VCaP (cell line): ENCODE measurements at regions not wholly inside any gene's neighbourhood (a gene's known extent, or its start where the extent isn't known, plus 50 kb on each side); places are given as distances from the start of the nearest gene placed in this dataset.
"Not testable (repeated sequence)": the region's sequence is repeated elsewhere in the genome, so short reads cannot be mapped to it uniquely, and the experiment has no call there.

Experiments used
- H3K27ac ChIP-seq: fragments of 450-650 bp; 2 replicates; pipeline ENCODE4 v1.5.1; 2017
- TF ChIP-seq, protein P1 (sequence below): fragments of 450-650 bp; conservative IDR thresholded peaks from 2 replicates; pipeline ENCODE4 v1.5.1; 2017; ENCODE audit warnings: mild to moderate bottlenecking, moderate library complexity

DNA sequence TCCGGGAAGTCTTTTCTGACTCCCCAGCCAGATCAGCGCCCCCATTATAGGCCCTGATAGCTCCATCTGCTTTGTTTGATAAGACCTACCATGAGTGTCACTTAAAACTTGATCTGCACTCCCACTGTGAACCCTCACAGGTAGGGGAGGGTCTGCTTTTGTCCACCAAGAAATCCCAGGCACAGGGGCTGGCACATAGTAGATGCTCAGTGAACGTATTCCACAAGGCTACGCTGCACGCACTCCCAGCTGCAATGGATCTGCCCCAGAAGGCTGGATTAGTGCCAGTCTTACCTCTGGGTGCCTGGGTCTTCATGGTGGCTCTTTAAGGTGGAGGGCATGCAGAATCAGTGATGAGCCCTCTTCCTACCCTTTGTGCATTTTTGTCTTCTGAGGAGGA is 447.1 kb downstream of the PTPRU start:
- TF ChIP-seq, protein P1, sequence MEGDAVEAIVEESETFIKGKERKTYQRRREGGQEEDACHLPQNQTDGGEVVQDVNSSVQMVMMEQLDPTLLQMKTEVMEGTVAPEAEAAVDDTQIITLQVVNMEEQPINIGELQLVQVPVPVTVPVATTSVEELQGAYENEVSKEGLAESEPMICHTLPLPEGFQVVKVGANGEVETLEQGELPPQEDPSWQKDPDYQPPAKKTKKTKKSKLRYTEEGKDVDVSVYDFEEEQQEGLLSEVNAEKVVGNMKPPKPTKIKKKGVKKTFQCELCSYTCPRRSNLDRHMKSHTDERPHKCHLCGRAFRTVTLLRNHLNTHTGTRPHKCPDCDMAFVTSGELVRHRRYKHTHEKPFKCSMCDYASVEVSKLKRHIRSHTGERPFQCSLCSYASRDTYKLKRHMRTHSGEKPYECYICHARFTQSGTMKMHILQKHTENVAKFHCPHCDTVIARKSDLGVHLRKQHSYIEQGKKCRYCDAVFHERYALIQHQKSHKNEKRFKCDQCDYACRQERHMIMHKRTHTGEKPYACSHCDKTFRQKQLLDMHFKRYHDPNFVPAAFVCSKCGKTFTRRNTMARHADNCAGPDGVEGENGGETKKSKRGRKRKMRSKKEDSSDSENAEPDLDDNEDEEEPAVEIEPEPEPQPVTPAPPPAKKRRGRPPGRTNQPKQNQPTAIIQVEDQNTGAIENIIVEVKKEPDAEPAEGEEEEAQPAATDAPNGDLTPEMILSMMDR = no peak
- peak overlapping the region; percentile 68 for H3K27ac ChIP-seq

DNA sequence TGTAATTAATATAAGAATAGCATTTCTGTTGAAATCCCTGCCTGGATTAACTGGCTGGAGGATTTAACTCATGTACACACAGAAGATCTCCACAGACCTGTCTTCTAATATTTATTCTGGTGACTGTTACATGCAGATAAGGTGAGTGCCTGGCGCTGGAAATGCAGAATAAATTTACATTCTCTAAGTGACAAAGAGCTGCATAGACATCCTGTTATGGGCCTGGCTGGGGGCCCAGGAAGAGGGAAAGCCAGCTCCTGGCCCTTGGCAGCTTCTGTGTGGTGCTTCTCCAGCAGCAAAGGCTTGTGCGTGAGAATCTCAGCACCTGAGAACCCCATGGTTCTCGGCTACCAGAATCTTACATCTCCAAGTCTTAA is 446.6 kb downstream of the PTPRU start:
- TF ChIP-seq, protein P1 = no peak

DNA sequence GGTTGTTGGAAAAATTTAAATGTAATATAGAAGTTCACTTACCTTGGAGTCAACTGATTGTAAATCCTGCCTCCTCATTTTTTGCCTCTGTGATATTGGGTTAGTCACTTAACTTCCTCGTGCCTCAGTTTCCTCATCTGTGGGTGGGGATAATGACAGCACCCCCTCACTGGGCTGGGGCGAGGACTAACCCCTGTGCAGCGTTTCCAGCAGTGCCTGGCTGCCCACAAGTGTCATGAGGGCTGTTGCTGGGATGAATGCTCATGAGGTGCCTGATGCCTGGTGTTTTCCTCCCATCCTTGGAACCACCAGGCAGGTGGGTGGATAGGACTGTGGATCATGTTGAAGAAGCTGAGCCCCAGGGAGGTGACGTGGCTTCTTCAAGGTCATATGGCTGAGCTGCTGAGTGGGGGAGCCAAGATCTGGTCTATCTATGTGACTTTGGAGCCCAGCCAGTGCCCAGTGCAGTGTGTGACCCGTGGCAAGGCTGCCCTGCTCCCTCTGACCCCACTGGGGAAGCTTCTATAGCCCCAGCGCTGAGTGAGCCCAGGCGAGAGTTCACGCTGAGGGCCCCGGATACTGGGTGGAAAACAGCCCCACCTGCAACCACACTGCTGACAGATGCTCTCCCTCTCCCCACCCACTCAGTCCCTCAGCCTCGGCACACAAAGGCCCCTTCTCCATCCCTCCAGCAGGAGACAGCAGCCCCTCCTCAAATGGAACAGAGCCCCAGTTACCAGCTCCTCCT is 446.0 kb downstream of the PTPRU start:
- peak overlapping the region; percentile 68 for H3K27ac ChIP-seq
- TF ChIP-seq, protein P1 = no peak

More for the DNA sequence above, 446.6 kb downstream of the PTPRU start:
- H3K27ac ChIP-seq = peak overlapping the region; percentile 68

DNA sequence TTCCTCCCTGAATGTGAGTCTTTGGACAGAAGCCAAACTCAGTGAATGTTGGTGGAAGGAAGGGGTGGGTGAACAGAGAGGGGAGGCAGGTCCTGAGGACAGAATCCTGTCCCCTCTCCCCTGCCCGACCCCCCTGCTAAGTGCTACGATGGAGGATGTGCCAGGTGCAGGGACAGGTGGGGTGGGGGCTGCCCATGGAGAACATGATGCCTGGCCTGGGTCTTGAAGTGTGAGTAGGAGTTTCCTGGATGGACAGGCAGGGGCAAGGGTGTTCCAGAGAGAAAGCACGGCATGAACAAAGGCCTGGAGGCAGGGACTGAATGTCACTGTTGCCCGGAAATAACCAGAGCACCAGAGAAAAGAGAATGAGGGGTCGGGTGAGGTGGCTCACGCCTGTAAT is 445.1 kb downstream of the PTPRU start:
- not testable (repeated sequence) for H3K27ac ChIP-seq

DNA sequence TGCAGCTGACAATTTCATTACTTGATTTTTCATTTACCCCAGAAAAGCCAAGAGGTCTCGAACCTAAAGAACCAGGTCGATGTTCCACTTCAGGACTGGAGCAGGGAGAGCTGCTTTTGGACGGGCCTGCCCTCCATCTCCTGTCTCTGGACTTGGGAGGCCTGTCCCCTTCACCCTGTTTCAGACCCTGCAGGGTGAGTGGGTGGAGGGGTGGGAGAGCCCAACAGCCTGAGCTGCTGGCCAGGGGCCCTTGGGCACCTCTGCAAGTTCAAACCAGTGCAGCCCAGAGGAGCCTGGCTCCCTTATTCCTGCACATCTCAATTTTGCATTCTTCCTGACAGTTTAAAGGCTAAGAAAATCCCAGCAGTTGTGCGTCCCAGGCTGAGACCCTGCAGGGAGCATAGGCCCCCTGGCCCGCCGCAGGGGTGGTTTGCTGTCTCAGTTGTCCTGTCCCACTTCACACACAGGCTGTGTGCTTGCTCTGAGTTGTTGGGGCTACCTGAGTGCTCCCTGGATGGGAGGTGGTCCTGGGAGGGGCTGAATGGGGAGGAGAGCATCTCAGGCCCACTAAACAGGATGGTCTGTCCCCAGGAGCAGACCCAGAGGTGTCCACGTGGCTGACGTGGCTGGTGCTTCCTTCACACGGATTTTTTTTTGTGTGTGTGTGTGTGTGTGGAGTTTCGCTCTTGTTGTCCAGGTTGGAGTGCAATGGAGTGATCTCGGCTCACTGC is 443.7 kb downstream of the PTPRU start:
- no peak overlapping the region for H3K27ac ChIP-seq
- TF ChIP-seq, protein P1 = no peak

DNA sequence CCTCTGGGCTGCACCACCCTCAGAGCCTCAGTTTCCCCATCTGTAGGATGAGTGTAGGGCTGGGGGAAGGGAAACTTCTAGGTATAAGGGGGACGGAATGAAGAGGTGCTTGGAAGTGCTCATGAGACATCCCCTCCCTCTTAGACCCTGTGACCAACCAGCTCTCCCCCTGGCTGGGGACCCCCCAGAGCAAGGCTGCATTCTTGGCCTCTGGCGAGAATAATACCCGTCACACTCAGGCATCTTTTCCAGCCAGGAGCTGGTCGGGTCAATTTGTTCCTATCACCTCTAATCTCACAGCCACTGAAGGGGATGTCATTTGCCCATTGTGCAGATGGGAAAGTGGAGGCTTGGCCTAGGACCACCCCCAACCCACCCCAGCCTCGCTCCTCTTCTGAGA is 443.0 kb downstream of the PTPRU start:
- no peak overlapping the region for H3K27ac ChIP-seq
- TF ChIP-seq, protein P1 = no peak

DNA sequence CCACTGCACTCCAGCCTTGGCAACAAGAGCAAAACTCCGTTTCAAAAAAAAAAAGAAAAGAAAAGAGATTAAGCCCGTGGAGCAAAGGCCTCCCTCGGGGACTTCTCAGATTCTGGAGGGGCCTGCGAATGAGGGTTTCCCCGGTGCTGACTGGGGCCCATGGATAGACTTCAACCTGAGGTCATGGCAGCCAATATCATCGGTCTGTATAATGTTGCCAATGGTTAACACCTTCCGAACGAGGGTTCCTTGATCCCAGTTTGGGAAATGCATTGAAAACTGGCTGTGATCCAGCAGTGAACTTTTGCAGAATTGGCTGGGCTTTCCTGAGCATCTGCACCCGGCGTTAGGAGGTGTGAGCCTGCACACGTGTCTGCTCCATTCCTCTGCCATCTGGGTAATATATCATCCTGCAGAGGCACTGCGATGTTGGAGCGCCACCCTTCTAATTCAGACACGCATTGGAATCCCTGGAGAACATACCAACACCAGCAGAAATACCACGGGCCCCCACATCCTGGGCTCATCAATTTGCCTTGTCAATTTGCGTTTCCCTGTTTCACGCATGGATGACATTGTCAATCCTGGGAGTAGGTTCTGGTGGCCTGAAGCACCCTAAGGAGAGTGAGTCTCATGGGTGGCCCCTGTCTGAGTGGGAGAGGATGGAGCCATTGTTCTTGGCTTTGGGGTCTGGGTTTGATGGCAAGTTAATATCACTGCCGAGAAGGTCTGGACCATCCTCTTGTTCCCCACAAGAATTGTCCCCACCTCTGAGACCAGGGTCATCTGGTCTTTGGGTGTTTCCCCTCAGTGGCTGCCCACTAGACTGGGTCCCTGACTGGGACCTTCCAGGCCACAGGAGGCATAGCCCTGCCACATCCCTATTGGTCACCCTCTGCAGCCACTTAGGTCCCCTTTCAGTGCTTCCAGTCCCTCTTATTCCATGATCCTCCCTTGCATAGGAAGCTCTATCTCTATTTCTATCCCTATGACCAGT is 441.0 kb downstream of the PTPRU start:
- TF ChIP-seq, protein P1 = no peak
- no peak overlapping the region for H3K27ac ChIP-seq
